Neural progenitor cell (in vitro differentiated cells): ENCODE measurements at regions not wholly inside any gene's neighbourhood (a gene's known extent, or its start where the extent isn't known, plus 50 kb on each side); places are given as distances from the start of the nearest gene placed in this dataset.

ENCODE experiments used
- EZH2 ChIP-seq: fragments of 200-600 bp; sonication (generic); IDR thresholded peaks from 2 replicates; pipeline ENCODE4 v1.6.1; 2017; ENCODE audit warnings: antibody characterized with exemption, mild to moderate bottlenecking, moderate library complexity
- EZH2phosphoT487 ChIP-seq: fragments of 200-600 bp; sonication (generic); IDR thresholded peaks from 2 replicates; pipeline ENCODE4 v1.6.1; 2017; ENCODE audit warnings: antibody characterized with exemption
- TF ChIP-seq, protein P1 (sequence below): fragments of 200-600 bp; sonication (generic); IDR thresholded peaks from 2 replicates; pipeline ENCODE4 v1.5.1; 2017; ENCODE audit warnings: antibody characterized with exemption, mild to moderate bottlenecking

DNA sequence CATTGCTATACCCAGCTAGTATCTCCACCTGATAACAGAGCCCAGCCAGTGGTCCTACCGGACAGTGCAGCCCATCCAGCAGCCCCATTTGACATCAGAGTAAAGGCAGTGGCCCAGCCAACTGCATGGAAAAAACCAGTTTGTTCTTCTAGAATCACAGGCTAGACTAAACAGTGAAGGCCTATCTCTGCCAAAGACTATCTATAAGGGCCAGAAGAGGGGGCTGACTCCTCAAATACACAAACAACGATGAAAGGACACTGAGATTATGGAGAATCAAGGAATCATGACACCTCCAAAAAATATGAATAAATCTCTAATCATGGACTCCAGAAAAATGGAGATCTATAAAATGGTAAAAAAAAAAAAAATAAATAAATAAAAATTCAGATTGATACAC is 546.4 kb upstream of the HTR2C start:
- TF ChIP-seq EZH2 (no peak), EZH2phosphoT487 (no peak)
- TF ChIP-seq, protein P1, sequence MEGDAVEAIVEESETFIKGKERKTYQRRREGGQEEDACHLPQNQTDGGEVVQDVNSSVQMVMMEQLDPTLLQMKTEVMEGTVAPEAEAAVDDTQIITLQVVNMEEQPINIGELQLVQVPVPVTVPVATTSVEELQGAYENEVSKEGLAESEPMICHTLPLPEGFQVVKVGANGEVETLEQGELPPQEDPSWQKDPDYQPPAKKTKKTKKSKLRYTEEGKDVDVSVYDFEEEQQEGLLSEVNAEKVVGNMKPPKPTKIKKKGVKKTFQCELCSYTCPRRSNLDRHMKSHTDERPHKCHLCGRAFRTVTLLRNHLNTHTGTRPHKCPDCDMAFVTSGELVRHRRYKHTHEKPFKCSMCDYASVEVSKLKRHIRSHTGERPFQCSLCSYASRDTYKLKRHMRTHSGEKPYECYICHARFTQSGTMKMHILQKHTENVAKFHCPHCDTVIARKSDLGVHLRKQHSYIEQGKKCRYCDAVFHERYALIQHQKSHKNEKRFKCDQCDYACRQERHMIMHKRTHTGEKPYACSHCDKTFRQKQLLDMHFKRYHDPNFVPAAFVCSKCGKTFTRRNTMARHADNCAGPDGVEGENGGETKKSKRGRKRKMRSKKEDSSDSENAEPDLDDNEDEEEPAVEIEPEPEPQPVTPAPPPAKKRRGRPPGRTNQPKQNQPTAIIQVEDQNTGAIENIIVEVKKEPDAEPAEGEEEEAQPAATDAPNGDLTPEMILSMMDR: no peak
